HepG2 (cell line): ENCODE measurements at regions not wholly inside any gene's neighbourhood (a gene's known extent, or its start where the extent isn't known, plus 50 kb on each side); places are given as distances from the start of the nearest gene placed in this dataset.

ENCODE experiments used
- CEBPZ ChIP-seq: IDR thresholded peaks from 2 replicates; pipeline ENCODE4 v1.6.1; 2012; ENCODE audit warnings: low read length, improper control_type of control experiment
- DPF2 ChIP-seq: sonication (generic); formaldehyde crosslinking; IDR thresholded peaks from 2 replicates; pipeline ENCODE4 v1.4.0; 2020; ENCODE audit warnings: mild to moderate bottlenecking, low read depth, missing genetic modification reagents, borderline replicate concordance
- HNRNPLL ChIP-seq: fragments of 200-400 bp; formaldehyde crosslinking; IDR thresholded peaks from 2 replicates; pipeline ENCODE4 v1.6.1; 2017; ENCODE audit warnings: mild to moderate bottlenecking, low read depth, low read length; ENCODE audit not compliant: poor library complexity, severe bottlenecking
- KAT7 ChIP-seq: IDR thresholded peaks from 2 replicates; pipeline ENCODE4 v1.6.1; 2018; ENCODE audit warnings: borderline replicate concordance, missing compliant biosample characterization
- MYC ChIP-seq: sonication (generic); formaldehyde crosslinking; IDR thresholded peaks from 2 replicates; pipeline ENCODE4 v1.9.0; 2021; ENCODE audit warnings: missing genetic modification reagents, borderline replicate concordance
- ZNF543 ChIP-seq: sonication (generic); formaldehyde crosslinking; IDR thresholded peaks from 2 replicates; pipeline ENCODE4 v1.4.0; 2020; ENCODE audit warnings: mild to moderate bottlenecking, missing genetic modification reagents
- ZNF563 ChIP-seq: sonication (generic); formaldehyde crosslinking; IDR thresholded peaks from 2 replicates; pipeline ENCODE4 v1.8.0; 2022; ENCODE audit warnings: mild to moderate bottlenecking, moderate library complexity, missing genetic modification reagents
- TF ChIP-seq, protein P1 (sequence below): sonication (generic); formaldehyde crosslinking; IDR thresholded peaks from 2 replicates; pipeline ENCODE4 v1.4.0; 2020; ENCODE audit warnings: mild to moderate bottlenecking, missing genetic modification reagents

- TF ChIP-seq MYC (CRISPR knock-in tag) (no peak), ZNF543 (CRISPR knock-in tag) (no peak), ZNF563 (CRISPR knock-in tag) (no peak), HNRNPLL (no peak), KAT7 (no peak), CEBPZ (no peak), DPF2 (CRISPR knock-in tag) (no peak)
- TF ChIP-seq, protein P1, sequence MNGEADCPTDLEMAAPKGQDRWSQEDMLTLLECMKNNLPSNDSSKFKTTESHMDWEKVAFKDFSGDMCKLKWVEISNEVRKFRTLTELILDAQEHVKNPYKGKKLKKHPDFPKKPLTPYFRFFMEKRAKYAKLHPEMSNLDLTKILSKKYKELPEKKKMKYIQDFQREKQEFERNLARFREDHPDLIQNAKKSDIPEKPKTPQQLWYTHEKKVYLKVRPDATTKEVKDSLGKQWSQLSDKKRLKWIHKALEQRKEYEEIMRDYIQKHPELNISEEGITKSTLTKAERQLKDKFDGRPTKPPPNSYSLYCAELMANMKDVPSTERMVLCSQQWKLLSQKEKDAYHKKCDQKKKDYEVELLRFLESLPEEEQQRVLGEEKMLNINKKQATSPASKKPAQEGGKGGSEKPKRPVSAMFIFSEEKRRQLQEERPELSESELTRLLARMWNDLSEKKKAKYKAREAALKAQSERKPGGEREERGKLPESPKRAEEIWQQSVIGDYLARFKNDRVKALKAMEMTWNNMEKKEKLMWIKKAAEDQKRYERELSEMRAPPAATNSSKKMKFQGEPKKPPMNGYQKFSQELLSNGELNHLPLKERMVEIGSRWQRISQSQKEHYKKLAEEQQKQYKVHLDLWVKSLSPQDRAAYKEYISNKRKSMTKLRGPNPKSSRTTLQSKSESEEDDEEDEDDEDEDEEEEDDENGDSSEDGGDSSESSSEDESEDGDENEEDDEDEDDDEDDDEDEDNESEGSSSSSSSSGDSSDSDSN (CRISPR knock-in tag) = no peak
Observed at GRCh38 chr2:239545741-239546392, 145.0 kb upstream of the HDAC4 start (continued).
